SJSA1 (cell line): ENCODE measurements at regions not wholly inside any gene's neighbourhood (a gene's known extent, or its start where the extent isn't known, plus 50 kb on each side); places are given as distances from the start of the nearest gene placed in this dataset.
A peak's percentile ranks its signal among the peaks of the same experiment; 100 is the strongest.

Experiments used
- DNase-seq, 2 experiments: peaks; one replicate each; pipeline ENCODE4 v3.0.0-alpha.2; 2015 to 2020; ENCODE audit warnings: low spot score in 2 of 2, low read depth in 1 of 2
- H3K27ac ChIP-seq: fragments of 250-450 bp; sonication (Bioruptor Pico); 2 replicates; pipeline ENCODE4 v1.5.1; 2020; ENCODE audit warnings: mild to moderate bottlenecking, moderate library complexity
- H3K27me3 ChIP-seq: fragments of 250-450 bp; sonication (Bioruptor Pico); replicated peaks from 2 replicates; pipeline ENCODE4 v1.5.1; 2020; ENCODE audit warnings: mild to moderate bottlenecking, moderate library complexity
- H3K36me3 ChIP-seq: fragments of 250-450 bp; sonication (Bioruptor Pico); 2 replicates; pipeline ENCODE4 v1.5.1; 2020; ENCODE audit warnings: mild to moderate bottlenecking
- H3K4me1 ChIP-seq: fragments of 250-450 bp; sonication (Bioruptor Pico); replicated peaks from 2 replicates; pipeline ENCODE4 v1.6.1; 2021; ENCODE audit warnings: mild to moderate bottlenecking
- H3K4me3 ChIP-seq: fragments of 250-450 bp; sonication (Bioruptor Pico); 2 replicates; pipeline ENCODE4 v1.5.1; 2020; ENCODE audit warnings: mild to moderate bottlenecking
- H3K9me3 ChIP-seq: fragments of 250-450 bp; sonication (Bioruptor Pico); replicated peaks from 2 replicates; pipeline ENCODE4 v1.5.1; 2020; ENCODE audit warnings: mild to moderate bottlenecking

DNA sequence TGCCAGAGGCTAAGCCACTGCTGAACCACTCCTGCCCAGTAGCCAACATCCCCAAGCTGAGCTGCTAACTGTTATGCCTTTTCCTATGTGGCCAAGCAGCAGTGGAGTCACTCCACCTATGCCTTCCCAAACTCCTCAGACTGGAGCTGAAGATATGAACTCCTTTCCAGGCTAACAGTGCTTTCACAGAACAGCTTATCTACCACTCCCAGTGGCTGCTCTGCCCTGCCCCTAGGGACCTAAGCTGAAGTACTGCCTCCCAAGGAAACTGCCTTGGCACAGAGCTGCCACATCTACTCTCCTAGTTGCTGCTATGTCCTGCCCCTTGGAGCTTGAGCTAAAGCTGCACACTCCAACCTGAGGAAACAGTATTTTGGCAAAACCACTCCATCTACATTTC, 275.9 kb downstream of the RBM43 start:
- Histone ChIP-seq H3K9me3 (no peaks in the 10 kb centered on the region), H3K36me3 (no peaks in the 10 kb centered on the region), H3K4me1 (0 out of 2 replicates have a peak, but pooled peaks cover 6% of the 10 kb centered on the region), H3K27me3 (no peaks in the 10 kb centered on the region), H3K27ac (no peak overlapping the region), H3K4me3 (no peak overlapping the region)
- DNase-seq, result no peak

DNA sequence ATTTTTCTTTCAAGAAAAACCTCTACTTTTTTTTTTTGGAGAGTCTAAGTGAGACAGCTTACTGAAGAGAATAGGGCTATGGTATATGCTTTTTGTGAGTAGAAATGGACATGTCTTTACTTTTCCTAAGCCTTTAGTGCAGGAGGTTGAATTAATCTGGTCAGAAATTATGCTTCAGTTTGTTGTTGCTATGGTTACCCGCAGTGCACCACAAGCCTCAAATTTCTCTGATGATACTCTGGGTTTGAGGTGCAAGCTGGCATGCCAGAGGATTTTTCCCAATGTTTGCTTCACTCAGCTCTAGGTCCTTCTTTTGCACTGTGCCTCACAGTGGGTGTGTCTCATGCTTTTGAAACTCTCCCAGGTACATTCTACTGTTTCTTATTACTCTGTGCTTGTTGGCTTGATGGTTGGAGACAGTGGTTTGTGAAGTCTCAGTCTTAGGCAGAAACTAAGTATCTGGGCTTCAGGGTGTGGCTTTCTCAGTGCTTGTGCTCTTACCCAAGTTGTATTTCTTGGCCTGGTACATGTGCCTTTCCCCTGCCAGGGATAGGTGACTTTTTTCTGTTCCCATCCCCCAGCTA, 278.3 kb downstream of the RBM43 start:
- Histone ChIP-seq H3K4me1 (0 out of 2 replicates have a peak, but pooled peaks cover 6% of the 10 kb centered on the region), H3K36me3 (no peaks in the 10 kb centered on the region), H3K4me3 (no peak overlapping the region), H3K9me3 (no peaks in the 10 kb centered on the region), H3K27me3 (no peaks in the 10 kb centered on the region), H3K27ac (no peak overlapping the region)
- DNase-seq, result no peak

DNA sequence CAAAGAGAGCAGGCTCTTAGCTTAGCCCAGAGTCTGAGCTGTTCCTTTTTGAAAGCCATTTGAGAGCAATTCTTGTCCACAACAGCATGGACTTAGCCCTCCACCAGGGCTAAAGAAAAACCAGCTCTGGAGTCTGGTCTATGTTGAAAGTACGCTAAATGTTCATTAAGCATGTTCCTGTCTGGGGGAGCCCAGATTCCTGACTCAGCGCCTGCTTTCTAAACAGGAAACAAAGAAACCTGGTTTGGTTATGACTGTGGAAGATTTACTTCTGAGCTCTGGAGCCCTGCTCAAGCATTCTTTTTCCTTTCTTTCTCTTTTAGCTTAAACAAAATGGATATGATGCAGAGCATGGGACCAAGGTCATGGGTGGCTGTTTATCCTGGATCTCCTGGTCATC, 279.8 kb downstream of the RBM43 start:
- no peaks in the 10 kb centered on the region for H3K27me3 ChIP-seq
- H3K9me3 ChIP-seq, result no peaks in the 10 kb centered on the region
- H3K27ac ChIP-seq, result no peak overlapping the region
- no peak overlapping the region for H3K4me3 ChIP-seq
- peak in 1 of 2 experiments; percentile 5 for DNase-seq
- no peaks in the 10 kb centered on the region for H3K36me3 ChIP-seq
- 0 out of 2 replicates have a peak, but pooled peaks cover 6% of the 10 kb centered on the region for H3K4me1 ChIP-seq

GRCh38 chr2:150978053-150978452, 283.6 kb downstream of the RBM43 start:
- no peaks in the 10 kb centered on the region for H3K27me3 ChIP-seq
- no peak overlapping the region for H3K4me3 ChIP-seq
- H3K9me3 ChIP-seq, result no peaks in the 10 kb centered on the region
- H3K4me1 ChIP-seq, result 0 out of 2 replicates have a peak, but pooled peaks cover 6% of the 10 kb centered on the region
- H3K36me3 ChIP-seq, result no peaks in the 10 kb centered on the region
- no peak overlapping the region for H3K27ac ChIP-seq
- no peak for DNase-seq

GRCh38 chr2:150977296-150977695, 284.4 kb downstream of the RBM43 start:
- no peaks in the 10 kb centered on the region for H3K9me3 ChIP-seq
- H3K27me3 ChIP-seq, result no peaks in the 10 kb centered on the region
- 0 out of 2 replicates have a peak, but pooled peaks cover 6% of the 10 kb centered on the region for H3K4me1 ChIP-seq
- H3K36me3 ChIP-seq, result no peaks in the 10 kb centered on the region
- no peak overlapping the region for H3K4me3 ChIP-seq
- no peak for DNase-seq
- H3K27ac ChIP-seq, result no peak overlapping the region

- H3K4me1 ChIP-seq, result 0 out of 2 replicates have a peak, but pooled peaks cover under 1% of the 10 kb centered on the region
- no peak for DNase-seq
- no peak overlapping the region for H3K27ac ChIP-seq
- H3K36me3 ChIP-seq, result no peaks in the 10 kb centered on the region
- no peak overlapping the region for H3K4me3 ChIP-seq
- no peaks in the 10 kb centered on the region for H3K9me3 ChIP-seq
- H3K27me3 ChIP-seq, result no peaks in the 10 kb centered on the region
Observed at GRCh38 chr2:150976604-150977003, 285.1 kb downstream of the RBM43 start.

GRCh38 chr2:150974864-150975263, 286.8 kb downstream of the RBM43 start:
- H3K36me3 ChIP-seq, result no peaks in the 10 kb centered on the region
- H3K27me3 ChIP-seq, result no peaks in the 10 kb centered on the region
- H3K27ac ChIP-seq, result no peak overlapping the region
- no peaks in the 10 kb centered on the region for H3K4me1 ChIP-seq
- DNase-seq, result no peak
- H3K9me3 ChIP-seq, result no peaks in the 10 kb centered on the region
- no peak overlapping the region for H3K4me3 ChIP-seq

GRCh38 chr2:150974234-150974633, 287.4 kb downstream of the RBM43 start:
- Histone ChIP-seq H3K9me3 (no peaks in the 10 kb centered on the region), H3K27me3 (no peaks in the 10 kb centered on the region), H3K36me3 (no peaks in the 10 kb centered on the region), H3K4me3 (no peak overlapping the region), H3K27ac (no peak overlapping the region), H3K4me1 (no peaks in the 10 kb centered on the region)
- DNase-seq, result no peak

- no peak overlapping the region for H3K27ac ChIP-seq
- DNase-seq, result no peak
- H3K4me3 ChIP-seq, result no peak overlapping the region
- no peaks in the 10 kb centered on the region for H3K9me3 ChIP-seq
- H3K36me3 ChIP-seq, result no peaks in the 10 kb centered on the region
- H3K4me1 ChIP-seq, result no peaks in the 10 kb centered on the region
- H3K27me3 ChIP-seq, result no peaks in the 10 kb centered on the region
Observed at GRCh38 chr2:150971910-150972309, 289.8 kb downstream of the RBM43 start.

DNA sequence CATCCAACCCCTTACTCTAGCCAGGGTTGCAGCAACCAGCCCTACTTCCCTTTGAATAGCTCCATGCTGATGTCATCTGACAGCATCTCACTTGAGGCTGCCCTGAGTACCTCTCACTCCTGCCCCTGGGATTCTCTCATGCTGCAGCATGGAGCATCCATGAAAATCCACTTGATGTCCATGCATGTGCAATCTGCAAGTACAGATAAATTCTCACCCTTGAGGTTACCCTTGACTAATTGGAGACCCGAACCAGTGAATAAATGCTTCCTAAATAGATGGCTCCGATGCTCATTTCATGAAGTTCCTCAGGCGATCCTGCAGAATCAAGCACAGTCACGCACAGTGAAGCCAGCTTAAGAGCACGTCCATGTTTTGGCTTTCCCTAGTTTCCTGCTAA, 298.3 kb downstream of the RBM43 start:
- Histone ChIP-seq H3K4me1 (no peaks in the 10 kb centered on the region), H3K9me3 (no peaks in the 10 kb centered on the region), H3K4me3 (no peak overlapping the region), H3K27me3 (no peaks in the 10 kb centered on the region), H3K27ac (no peak overlapping the region), H3K36me3 (no peaks in the 10 kb centered on the region)
- DNase-seq, result no peak

- no peak for DNase-seq
- no peaks in the 10 kb centered on the region for H3K4me1 ChIP-seq
- no peaks in the 10 kb centered on the region for H3K27me3 ChIP-seq
- no peak overlapping the region for H3K4me3 ChIP-seq
- no peaks in the 10 kb centered on the region for H3K36me3 ChIP-seq
- no peaks in the 10 kb centered on the region for H3K9me3 ChIP-seq
- no peak overlapping the region for H3K27ac ChIP-seq
Observed at GRCh38 chr2:150955231-150955630, 306.4 kb downstream of the RBM43 start.

DNA sequence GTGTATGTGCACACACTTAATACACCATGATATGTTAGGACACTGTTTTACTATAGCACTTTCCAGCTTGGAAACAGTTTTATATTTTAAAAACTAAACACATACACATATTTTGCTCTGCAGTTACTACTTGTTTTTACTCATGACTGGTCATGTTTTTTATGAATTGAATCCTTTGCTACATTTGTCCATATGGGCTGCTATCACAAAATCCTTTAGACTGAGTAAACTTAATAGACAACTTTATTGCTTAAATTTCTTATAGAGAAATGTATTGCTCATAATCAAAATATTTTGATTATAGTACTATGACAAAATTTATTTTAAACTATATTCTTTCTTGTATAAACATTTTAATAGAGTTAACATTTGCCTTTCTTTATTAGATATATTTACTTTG, 314.8 kb downstream of the RBM43 start:
- no peak for DNase-seq
- no peaks in the 10 kb centered on the region for H3K4me1 ChIP-seq
- no peak overlapping the region for H3K27ac ChIP-seq

DNA sequence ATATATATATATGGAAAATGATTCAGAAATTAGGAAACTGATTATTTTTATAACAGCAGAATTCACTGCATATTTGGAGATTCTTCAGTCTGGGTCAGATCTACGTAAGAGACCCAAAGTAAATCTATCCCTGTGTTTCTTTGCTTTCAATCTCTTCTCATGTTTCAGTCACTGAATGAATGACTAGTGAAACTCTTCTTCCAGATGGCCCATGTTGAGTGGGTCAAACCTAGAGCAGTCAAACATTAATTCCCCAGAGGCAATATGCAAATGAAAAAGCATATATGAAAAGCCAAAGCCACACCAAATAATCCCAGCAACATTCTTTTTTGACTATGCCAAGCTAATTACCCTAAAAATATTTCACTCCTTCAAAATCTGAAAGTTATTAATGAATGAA, 317.3 kb downstream of the RBM43 start:
- Histone ChIP-seq H3K4me3 (no peak overlapping the region), H3K9me3 (no peaks in the 10 kb centered on the region)

More for the DNA sequence above, 314.8 kb downstream of the RBM43 start:
- Histone ChIP-seq H3K9me3 (no peaks in the 10 kb centered on the region), H3K27me3 (no peaks in the 10 kb centered on the region), H3K36me3 (no peaks in the 10 kb centered on the region), H3K4me3 (no peak overlapping the region)

DNA sequence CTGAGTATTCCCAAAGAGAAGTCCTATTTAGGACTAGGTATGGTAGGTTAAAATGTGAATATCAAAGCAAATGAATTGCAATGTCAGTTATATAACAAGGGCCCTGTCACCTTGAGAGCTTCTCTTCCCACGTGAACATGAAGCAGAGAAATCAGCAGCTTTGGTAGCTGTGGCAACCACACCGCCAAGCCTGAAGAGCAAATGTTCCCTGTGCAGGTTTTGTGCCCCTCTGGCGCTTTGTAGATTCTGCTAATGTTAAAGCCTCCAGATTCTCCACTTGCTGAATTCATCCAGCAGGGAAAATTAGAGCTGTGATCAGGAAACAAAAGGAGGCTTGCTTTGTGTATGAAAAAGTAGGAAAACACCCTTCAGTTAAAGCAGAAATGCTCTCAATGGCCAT, 322.6 kb downstream of the RBM43 start:
- Histone ChIP-seq H3K36me3 (no peaks in the 10 kb centered on the region), H3K4me3 (no peak overlapping the region), H3K27ac (no peak overlapping the region), H3K4me1 (no peaks in the 10 kb centered on the region), H3K9me3 (no peaks in the 10 kb centered on the region), H3K27me3 (no peaks in the 10 kb centered on the region)
- DNase-seq, result no peak

More for the DNA sequence above, 317.3 kb downstream of the RBM43 start:
- no peak overlapping the region for H3K27ac ChIP-seq
- DNase-seq, result no peak
- H3K4me1 ChIP-seq, result no peaks in the 10 kb centered on the region
- no peaks in the 10 kb centered on the region for H3K36me3 ChIP-seq
- no peaks in the 10 kb centered on the region for H3K27me3 ChIP-seq

- Histone ChIP-seq H3K9me3 (no peaks in the 10 kb centered on the region), H3K4me1 (no peaks in the 10 kb centered on the region), H3K27me3 (no peaks in the 10 kb centered on the region), H3K36me3 (no peaks in the 10 kb centered on the region), H3K4me3 (no peak overlapping the region), H3K27ac (no peak overlapping the region)
- DNase-seq, result no peak
Observed at GRCh38 chr2:150938527-150938926, 323.1 kb downstream of the RBM43 start.
